Epithelial cell of prostate (primary cell): ENCODE measurements at regions not wholly inside any gene's neighbourhood (a gene's known extent, or its start where the extent isn't known, plus 50 kb on each side); places are given as distances from the start of the nearest gene placed in this dataset.
"Not testable (repeated sequence)": the region's sequence is repeated elsewhere in the genome, so short reads cannot be mapped to it uniquely, and the experiment has no call there.

ENCODE experiments used
- DNase-seq: peaks from one replicate; pipeline ENCODE4 v3.0.0-alpha.2; 2011; ENCODE audit warnings: low read depth, low spot score
- H3K27ac ChIP-seq: fragments of 450-650 bp; 2 replicates; pipeline ENCODE4 v1.5.1; 2017; ENCODE audit warnings: mild to moderate bottlenecking

GRCh38 chr14:105686462-105687170, 160.2 kb downstream of the TMEM121 start:
- not testable (repeated sequence) for DNase-seq, H3K27ac ChIP-seq

GRCh38 chr14:105687171-105688022, 161.0 kb downstream of the TMEM121 start:
- DNase-seq: not testable (repeated sequence)

GRCh38 chr14:105688023-105688351, 161.6 kb downstream of the TMEM121 start:
- DNase-seq, H3K27ac ChIP-seq: not testable (repeated sequence)

More at GRCh38 chr14:105687171-105688022, 161.0 kb downstream of the TMEM121 start:
- H3K27ac ChIP-seq: not testable (repeated sequence)

- not testable (repeated sequence) for H3K27ac ChIP-seq, DNase-seq
Observed at GRCh38 chr14:105688664-105689221, 162.4 kb downstream of the TMEM121 start.

GRCh38 chr14:105689722-105690121, 163.3 kb downstream of the TMEM121 start:
- DNase-seq: no peak
- H3K27ac ChIP-seq: no peak overlapping the region

- no peak overlapping the region for H3K27ac ChIP-seq
- no peak for DNase-seq
Observed at GRCh38 chr14:105690671-105691070, 164.3 kb downstream of the TMEM121 start.

GRCh38 chr14:105691321-105692109, 165.1 kb downstream of the TMEM121 start:
- H3K27ac ChIP-seq, DNase-seq: not testable (repeated sequence)

GRCh38 chr14:105692110-105692685, 165.8 kb downstream of the TMEM121 start:
- not testable (repeated sequence) for DNase-seq, H3K27ac ChIP-seq

GRCh38 chr14:105694961-105695360, 168.6 kb downstream of the TMEM121 start:
- no peak overlapping the region for H3K27ac ChIP-seq
- DNase-seq: no peak

GRCh38 chr14:105696388-105696787, 170.0 kb downstream of the TMEM121 start:
- not testable (repeated sequence) for H3K27ac ChIP-seq, DNase-seq

GRCh38 chr14:105697414-105697813, 171.0 kb downstream of the TMEM121 start:
- DNase-seq, H3K27ac ChIP-seq: not testable (repeated sequence)

GRCh38 chr14:105697955-105698354, 171.6 kb downstream of the TMEM121 start:
- not testable (repeated sequence) for DNase-seq, H3K27ac ChIP-seq

GRCh38 chr14:105698940-105699556, 172.7 kb downstream of the TMEM121 start:
- H3K27ac ChIP-seq, DNase-seq: not testable (repeated sequence)

- DNase-seq, H3K27ac ChIP-seq: not testable (repeated sequence)
Observed at GRCh38 chr14:105699706-105700105, 173.3 kb downstream of the TMEM121 start.

GRCh38 chr14:105700146-105700545, 173.8 kb downstream of the TMEM121 start:
- not testable (repeated sequence) for DNase-seq

GRCh38 chr14:105700622-105701288, 174.4 kb downstream of the TMEM121 start:
- H3K27ac ChIP-seq: no peak overlapping the region
- DNase-seq: no peak

More at GRCh38 chr14:105700146-105700545, 173.8 kb downstream of the TMEM121 start:
- not testable (repeated sequence) for H3K27ac ChIP-seq

- DNase-seq: no peak
Observed at GRCh38 chr14:105701456-105702274, 175.3 kb downstream of the TMEM121 start.

GRCh38 chr14:105702275-105702817, 176.0 kb downstream of the TMEM121 start:
- DNase-seq: no peak
- H3K27ac ChIP-seq: no peak overlapping the region

More at GRCh38 chr14:105701456-105702274, 175.3 kb downstream of the TMEM121 start:
- no peak overlapping the region for H3K27ac ChIP-seq
